SU-DHL-6 (cell line): ENCODE measurements at regions not wholly inside any gene's neighbourhood (a gene's known extent, or its start where the extent isn't known, plus 50 kb on each side); places are given as distances from the start of the nearest gene placed in this dataset.
"Not testable (repeated sequence)": the region's sequence is repeated elsewhere in the genome, so short reads cannot be mapped to it uniquely, and the experiment has no call there.

Source experiments
- EZH2phosphoT487 ChIP-seq: fragments of 200-600 bp; sonication (generic), shearing (Covaris generic); conservative IDR thresholded peaks from 2 replicates; pipeline ENCODE4 v1.6.1; 2018; ENCODE audit warnings: mild to moderate bottlenecking, antibody characterized with exemption, low read length, moderate library complexity, mixed read lengths
- TF ChIP-seq, protein P1 (sequence below): fragments of 200-600 bp; sonication (generic); IDR thresholded peaks from one replicate; pipeline ENCODE4 v1.5.1; 2017; ENCODE audit warnings: antibody characterized with exemption, mild to moderate bottlenecking, low read length, moderate library complexity; ENCODE audit not compliant: insufficient read depth, poor library complexity, severe bottlenecking

DNA sequence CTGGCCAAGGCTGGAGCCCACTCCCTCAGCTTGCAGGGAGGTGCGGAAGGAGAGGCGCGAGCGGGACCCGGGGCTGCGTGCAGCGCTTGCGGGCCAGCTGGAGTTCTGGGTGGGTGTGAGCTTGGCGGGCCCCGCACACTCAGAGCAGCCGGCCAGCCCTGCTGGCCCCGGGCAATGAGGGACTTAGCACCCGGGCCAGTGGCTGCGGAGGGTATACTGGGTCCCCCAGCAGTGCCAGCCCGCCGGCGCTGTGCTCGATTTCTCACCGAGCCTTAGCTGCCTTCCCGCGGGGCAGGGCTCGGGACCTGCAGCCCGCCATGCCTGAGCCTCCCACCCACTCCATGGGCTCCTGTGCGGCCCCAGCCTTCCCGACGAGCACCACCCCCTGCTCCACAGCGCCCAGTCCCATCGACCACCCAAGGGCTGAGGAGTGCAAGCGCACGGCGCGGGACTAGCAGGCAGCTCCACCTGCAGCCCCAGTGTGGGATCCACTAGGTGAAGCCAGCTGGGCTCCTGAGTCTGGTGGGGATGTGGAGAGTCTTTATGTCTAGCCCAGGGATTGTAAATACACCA, 1233.7 kb upstream of the GYPC start:
- TF ChIP-seq EZH2phosphoT487, result not testable (repeated sequence)
- TF ChIP-seq, protein P1, sequence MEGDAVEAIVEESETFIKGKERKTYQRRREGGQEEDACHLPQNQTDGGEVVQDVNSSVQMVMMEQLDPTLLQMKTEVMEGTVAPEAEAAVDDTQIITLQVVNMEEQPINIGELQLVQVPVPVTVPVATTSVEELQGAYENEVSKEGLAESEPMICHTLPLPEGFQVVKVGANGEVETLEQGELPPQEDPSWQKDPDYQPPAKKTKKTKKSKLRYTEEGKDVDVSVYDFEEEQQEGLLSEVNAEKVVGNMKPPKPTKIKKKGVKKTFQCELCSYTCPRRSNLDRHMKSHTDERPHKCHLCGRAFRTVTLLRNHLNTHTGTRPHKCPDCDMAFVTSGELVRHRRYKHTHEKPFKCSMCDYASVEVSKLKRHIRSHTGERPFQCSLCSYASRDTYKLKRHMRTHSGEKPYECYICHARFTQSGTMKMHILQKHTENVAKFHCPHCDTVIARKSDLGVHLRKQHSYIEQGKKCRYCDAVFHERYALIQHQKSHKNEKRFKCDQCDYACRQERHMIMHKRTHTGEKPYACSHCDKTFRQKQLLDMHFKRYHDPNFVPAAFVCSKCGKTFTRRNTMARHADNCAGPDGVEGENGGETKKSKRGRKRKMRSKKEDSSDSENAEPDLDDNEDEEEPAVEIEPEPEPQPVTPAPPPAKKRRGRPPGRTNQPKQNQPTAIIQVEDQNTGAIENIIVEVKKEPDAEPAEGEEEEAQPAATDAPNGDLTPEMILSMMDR, result not testable (repeated sequence)
